NCI-H146 (cell line): ENCODE measurements at regions not wholly inside any gene's neighbourhood (a gene's known extent, or its start where the extent isn't known, plus 50 kb on each side); places are given as distances from the start of the nearest gene placed in this dataset.
"Not testable (repeated sequence)": the region's sequence is repeated elsewhere in the genome, so short reads cannot be mapped to it uniquely, and the experiment has no call there.

Source experiments
- DNase-seq: peaks from one replicate; lab custom pipeline; 2025; lab: John Stamatoyannopoulos, UW

- DNase-seq = no peak
These were observed 147.9 kb downstream of the TPBG start for GRCh38 chr6:82511546-82511945.

DNA sequence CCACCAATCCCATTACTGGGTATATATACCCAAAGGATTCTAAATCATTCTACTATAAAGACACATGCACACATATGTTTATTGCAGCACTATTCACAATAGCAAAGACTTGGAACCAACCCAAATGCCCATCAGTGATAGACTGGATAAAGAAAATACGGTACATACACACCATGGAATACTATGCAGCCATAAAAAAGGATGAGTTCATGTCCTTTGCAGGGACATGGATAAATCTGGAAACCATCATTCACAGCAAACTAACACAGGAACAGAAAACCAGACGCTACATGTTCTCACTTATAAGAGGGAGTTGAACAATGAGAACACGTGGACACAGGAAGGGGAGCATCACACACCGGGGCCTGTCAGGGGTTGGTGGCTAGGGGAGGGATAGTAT lies 154.3 kb downstream of the TPBG start:
- not testable (repeated sequence) for DNase-seq

GRCh38 chr6:82521369-82521768 lies 157.8 kb downstream of the TPBG start:
- DNase-seq = no peak

DNA sequence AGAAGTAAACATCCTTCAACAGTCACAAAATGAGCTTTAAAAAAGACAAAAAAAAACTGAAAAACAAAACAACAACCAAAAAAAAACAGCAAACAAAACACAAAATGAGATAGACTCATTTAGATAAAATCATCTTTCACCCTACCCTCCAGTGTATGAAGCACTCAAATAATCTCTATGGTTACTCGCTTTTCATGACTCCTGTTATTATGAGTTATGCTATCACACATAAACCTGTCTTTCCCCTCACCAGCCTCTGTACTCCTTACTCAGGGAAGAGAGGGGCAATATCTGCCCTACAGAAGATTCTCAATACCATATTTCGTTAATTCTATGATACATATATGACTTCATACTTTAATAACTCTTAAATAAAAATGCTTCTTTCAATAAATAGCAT lies 158.2 kb downstream of the TPBG start:
- DNase-seq = no peak

GRCh38 chr6:82524031-82524430 lies 160.4 kb downstream of the TPBG start:
- DNase-seq = no peak

- no peak for DNase-seq
These were observed 162.3 kb downstream of the TPBG start for GRCh38 chr6:82525775-82526495.

DNA sequence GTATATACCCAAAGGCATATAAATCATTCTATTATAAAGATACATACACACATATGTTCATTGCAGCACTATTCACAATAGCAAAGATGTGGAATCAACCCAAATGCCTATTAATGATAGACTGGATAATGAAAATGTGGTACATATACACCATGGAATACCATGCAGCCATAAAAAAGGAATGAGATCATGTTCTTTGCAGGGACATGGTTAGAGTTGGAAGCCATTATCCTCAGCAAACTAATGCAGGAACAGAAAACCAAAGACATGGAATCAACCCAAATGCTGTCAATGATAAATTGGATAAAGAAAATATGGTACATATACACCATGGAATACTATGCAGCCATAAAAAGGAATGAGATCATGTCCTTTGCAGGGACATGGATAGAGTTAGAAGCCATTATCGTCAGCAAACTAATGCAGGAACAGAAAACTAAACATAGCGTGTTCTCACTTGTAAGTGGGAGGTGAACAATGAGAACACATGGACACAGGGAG lies 166.4 kb downstream of the TPBG start:
- DNase-seq = not testable (repeated sequence)

DNA sequence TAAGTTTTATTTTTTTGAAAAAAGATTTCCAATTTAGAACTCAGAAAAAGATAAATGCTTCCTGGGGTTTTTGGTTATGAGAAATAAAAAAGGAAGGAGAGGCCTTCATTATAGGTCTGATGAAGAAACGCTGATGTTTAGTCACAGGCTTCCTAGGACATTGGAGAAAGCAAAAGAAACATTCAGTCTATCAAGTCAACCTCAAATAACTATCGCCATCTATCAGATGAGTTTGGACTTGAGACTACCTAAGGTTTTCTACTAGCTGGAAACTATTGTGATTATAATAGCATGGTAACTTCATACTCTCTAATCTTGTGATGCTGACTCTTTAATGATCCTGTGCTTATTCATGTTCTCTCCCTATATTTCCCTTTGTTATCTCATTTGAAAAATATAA lies 171.3 kb downstream of the TPBG start:
- DNase-seq = no peak

DNA sequence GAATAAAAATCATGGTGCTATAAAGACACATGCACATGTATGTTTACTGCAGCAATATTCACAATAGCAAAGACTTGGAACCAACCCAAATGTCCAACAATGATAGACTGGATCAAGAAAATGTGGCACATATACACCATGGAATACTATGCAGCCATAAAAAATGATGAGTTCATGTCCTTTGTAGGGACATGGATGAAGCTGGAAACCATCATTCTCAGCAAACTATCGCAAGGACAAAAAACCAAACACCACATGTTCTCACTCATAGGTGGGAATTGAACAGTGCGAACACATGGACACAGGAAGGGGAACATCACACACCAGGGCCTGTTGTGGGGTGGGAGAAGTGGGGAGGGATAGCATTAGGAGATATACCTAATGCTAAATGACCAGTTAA lies 185.9 kb downstream of the TPBG start:
- DNase-seq = not testable (repeated sequence)

DNA sequence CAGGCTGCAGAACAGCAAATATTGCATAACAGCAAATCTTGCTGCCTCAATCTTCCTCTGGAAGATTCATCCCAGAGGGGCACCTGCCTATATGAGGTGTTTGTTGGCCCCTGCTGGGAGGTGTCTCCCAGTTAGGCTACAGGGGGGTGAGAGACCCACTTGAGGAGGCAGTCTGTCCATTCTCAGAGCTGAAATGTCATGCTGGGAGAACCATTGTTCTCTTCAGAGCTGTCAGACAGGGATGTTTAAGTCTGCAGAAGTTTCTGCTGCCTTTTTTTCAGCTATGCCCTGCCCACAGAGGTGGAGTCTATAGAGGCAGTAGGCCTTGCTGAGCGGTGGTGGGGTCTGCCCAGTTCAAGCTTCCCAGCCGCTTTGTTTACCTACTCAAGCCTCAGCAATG lies 187.7 kb downstream of the TPBG start:
- not testable (repeated sequence) for DNase-seq

DNA sequence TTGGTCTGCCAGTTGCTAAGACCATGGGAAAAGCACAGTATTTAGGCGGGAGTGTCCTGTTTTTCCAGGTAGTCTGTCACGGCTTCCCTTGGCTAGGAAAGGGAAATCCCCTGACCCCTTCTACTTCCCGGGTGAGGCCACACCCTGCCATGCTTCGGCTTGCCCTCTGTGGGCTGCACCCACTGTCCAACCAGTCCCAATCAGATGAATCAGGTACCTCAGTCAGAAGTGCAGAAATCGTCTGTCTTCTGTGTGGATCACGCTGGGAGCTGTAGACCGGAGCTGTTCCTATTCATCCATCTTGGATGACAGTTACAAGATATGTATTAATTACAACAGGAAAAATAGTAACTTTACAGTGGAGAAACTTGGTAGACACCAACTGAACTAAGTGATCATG lies 188.2 kb downstream of the TPBG start:
- no peak for DNase-seq

- no peak for DNase-seq
These were observed 190.4 kb downstream of the TPBG start for GRCh38 chr6:82553863-82554531.

DNA sequence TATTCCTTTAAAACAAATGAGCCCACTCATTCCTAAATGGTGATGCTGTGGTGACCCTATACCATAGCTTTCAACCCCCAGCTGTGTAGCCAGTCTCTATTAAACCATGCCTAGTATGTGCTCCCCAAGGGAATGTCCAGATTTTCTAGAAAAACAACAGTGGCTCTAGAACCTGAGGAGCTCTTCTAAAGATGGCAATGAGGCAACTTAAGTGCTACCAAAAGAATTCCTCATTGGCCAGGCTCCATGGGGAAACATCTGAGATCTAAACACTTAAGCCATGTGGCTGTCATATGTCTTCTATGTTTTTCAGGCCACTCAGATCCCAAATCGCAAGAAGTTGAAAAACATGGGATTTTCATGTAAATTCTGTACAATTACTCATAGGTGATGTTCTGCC lies 191.0 kb downstream of the TPBG start:
- DNase-seq = no peak

- no peak for DNase-seq
These were observed 192.2 kb downstream of the TPBG start for GRCh38 chr6:82555801-82556200.

GRCh38 chr6:82558531-82558930 lies 194.9 kb downstream of the TPBG start:
- DNase-seq = not testable (repeated sequence)

- peak; percentile 26 for DNase-seq
These were observed 204.0 kb downstream of the TPBG start for GRCh38 chr6:82567621-82568020.

GRCh38 chr6:82568290-82568993 lies 204.8 kb downstream of the TPBG start:
- DNase-seq = peak; percentile 78

DNA sequence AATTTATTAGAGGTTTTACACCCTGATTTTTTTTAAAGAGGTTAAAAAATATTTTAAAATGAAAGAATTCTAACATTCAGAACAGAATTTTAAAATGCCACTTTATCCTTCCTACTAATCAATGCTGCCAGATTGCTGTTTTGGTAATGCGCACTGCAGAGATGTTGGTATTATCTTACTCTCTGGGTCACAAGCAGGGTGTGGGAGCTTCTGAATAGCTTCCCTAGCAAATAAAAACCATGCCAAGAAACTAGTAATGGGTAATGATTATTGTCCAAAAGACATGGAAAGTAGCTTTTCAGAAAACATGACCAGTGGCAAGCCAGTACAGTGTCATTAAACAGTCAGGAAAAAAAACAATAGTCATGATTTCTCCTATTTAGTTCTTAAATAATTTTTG lies 205.4 kb downstream of the TPBG start:
- peak; percentile 58 for DNase-seq

DNA sequence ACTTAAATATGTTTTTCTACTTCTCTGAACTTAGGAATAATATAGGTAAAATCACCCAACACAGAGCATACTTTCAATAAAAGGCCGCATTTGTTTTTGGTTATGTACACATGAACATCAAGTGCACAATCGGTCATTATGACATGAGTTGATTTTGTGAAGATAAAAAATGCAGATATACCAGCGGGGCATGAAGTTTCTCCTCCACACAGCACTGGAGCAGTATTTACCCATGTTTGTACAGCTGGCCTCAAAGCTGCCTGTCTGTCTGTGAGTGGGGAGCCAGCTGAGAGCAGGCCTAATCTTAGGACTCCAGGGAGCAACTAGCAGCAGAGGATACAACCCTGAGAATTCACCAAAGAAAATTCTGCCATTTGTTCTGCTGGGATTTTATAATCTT lies 206.5 kb downstream of the TPBG start:
- peak; percentile 97 for DNase-seq

DNA sequence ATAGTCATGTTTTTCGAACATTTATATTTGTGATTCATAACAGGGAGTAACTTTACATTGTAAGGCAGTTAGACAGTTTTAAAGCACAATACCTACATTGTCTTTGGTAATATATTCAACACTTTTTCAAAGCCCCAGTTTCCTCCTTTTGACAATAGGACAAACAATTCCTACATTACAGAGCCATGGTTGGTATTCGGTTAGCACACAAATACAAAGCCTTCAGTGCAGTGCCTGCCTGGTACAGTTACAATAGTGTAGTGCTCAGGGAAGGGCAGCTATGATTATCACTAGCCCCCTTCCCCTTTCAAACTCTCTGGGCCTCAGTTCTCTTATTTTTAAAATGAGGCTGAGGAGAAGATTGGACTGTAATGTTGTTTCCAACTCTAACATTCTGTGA lies 207.8 kb downstream of the TPBG start:
- DNase-seq = no peak

DNA sequence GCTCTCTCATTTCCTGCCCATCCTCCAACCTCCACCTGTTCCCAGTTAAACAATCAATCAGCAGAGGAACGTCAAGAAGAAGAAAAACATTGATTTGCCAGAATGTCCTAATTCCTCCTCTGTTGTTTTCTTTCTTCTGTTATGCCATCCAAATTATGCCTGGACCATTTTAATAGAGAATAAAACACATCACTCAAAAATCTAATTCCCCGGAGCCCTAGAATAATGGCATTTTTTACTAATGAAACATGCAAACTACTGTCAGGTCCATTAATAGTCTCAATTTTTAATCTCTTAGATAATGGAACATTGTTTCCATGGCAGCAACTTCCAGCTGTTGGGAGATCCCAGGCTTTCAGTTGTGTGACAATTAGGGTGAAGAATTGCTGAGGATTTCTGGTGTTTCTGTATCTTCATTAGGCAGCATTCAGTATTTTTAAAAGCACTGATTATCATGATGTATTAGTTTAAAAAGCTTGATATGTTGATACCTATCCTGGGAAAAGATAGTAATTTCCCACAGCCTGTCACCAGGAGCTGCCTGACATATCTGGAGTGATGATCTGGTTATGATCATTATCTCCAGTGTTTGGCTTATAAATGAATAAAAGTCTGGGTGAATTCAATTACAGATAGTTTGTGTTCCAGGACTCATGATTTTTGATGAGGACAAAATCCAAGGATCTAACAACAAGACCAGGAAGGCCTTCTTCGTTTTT lies 209.8 kb downstream of the TPBG start:
- DNase-seq = peak; percentile 43

DNA sequence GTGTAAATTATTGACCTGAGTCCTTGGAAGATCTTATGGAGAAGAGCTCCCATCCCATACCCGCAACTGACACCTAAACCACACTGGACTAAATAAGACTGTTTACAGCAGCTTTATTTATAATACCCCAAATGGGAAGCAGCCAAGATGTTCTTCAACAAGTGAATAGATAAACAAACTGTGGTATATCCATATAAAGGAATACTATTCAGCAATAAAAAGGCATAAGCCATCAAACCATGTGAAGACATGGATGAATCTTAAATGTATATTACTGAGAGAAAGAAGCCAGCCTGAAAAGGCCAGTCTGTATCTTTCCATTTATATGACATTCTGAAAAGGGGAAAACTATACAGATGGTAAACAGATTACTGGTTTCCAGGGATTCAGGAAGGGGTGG lies 212.7 kb downstream of the TPBG start:
- DNase-seq = no peak
